T-helper 2 cell (primary cell): ENCODE measurements at regions not wholly inside any gene's neighbourhood (a gene's known extent, or its start where the extent isn't known, plus 50 kb on each side); places are given as distances from the start of the nearest gene placed in this dataset.

Source experiments
- DNase-seq, 5 experiments: peaks; one replicate each; pipeline versions ENCODE4 v3.0.0 to v3.0.0-alpha.2; 2012 to 2022

DNA sequence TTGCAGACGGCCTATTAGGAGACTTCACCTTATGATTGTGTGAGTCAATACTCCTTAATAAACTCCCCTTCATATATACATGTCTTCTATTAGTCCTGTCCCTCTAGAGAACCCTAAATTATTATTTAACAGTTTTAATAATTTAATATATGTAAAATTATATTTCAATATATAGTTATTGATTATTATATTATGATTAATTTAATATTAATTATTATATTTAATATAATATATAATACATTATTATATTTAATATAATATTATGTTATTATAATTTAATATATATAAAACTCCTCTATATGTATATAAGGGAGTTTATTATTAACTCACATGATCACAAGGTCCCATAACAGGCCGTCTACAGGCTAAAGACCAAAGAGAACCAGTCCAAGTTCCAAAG, 533.2 kb downstream of the ARAP2 start:
- no peak for DNase-seq

DNA sequence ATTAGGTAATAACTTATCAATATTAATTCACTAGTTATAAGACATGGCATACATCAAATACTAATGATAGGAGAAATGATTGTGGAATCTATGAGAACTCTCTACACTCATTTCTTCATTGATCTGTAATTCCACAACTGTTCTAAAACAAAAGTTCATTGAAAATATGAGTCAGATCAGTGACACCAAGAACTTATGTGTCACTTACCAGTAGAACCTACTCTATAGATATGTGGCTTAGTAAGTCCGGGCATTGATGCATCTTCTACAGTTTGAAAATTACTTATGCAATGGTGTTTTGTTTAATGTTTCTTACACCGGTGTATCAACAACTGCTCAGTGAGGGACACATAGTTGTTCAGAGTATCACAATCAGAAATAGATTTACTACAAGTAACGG, 520.3 kb downstream of the ARAP2 start:
- DNase-seq = no peak

DNA sequence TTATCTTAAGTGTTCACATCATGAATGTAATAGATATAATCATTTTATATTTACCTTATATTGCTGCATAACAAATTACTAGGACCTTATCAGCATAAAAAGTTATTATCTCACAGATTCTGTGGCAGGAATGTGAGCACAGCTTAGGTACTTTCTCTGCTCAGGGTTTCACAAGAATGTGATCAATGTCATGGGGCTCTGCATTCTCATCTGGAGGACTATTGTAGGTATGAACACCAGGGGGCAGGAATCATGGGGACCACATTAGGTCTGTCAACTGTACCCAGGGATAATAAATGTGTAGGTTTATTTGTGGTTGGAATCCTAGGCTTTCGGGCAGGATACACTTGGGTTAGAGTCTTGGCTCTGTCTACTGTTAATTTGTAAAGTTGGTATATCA, 519.2 kb downstream of the ARAP2 start:
- peak in 1 of 5 experiments; percentile 8 for DNase-seq

DNA sequence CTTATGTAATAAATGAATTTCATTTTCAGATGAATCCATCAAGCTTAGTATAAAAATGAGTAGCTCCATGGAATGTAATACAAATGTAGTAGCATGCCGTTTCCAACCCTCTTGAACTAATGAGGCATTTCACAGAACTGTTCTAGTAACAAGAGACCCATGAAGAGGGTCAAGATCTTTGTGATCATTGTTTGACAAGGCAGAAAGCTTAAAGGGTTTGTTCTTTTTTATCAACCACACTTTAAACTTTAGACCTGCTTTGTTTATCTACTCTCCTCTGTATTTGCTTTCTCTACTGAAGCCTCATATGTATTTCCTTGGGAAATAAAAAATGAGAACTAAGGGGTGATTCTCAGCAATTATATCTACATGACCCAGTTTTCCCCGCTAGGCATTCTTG, 513.9 kb downstream of the ARAP2 start:
- no peak for DNase-seq

DNA sequence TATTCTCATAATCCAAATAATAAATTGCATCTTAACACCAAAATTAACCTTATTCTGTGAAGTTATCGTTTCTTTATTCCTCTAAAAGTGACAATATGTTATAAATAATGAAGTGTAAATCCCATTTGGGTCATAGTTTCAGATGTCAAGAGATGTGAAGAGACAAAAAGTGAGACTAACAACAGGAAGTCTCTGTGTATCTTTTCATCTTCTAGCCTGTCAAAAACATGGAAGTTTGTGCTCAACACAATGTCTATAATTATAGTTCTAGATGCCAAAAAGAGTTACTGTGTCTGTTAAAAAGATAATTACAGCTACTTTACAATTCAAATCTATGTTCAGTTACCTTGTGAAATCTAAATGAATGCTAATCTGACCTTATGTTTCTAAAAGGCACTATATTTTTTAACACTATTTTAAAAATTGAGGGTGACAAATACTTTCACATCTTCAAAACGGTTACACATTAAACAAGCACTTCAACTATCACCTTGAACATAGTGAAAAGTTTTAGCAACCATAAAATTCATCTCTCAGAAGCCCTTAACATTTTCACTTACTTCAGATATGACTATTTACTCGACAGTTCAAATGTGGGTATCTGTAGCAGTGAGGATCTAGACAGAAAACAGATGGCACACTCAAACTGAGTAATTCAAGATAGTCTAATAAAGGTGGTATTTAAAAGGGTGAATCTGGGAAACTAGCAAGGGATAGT, 509.8 kb downstream of the ARAP2 start:
- no peak for DNase-seq

DNA sequence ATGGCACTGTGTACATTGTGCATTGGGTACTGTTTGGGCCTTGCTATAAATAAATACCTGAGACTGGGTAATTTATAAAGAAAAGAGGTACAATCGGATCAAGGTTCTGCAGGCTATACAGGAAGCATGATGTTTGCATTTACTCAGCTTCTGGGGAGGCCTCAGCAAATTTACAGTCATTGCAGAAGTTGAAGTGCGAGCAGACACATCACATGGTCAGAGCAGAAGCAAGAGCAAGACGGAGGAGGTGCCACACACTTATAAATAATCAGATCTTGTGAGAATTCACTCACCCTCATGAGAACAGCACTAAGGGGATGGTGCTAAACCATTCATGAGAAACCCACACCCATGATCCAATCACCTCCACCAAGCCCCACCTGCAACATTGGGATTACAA, 505.0 kb downstream of the ARAP2 start:
- peak in 1 of 5 experiments; percentile 23 for DNase-seq

DNA sequence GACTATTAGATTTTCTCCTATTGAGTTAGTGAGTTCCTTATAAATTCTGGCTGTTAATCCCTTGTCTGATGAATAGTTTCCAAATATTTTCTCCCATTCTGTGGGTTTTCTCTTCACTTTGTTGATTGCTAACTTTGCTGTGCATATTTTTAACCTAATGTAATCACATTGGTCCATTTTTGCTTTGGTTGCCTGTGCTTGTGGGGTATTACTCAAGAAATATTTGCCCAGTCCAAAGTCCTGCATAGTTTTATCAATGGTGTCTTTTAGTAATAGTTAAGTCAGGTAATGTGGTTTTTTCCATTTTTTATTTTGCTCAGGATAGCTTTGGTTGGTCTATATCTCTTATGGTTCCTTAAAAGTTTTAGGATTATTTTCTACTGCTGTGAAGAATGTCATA, 490.3 kb downstream of the ARAP2 start:
- DNase-seq = no peak

DNA sequence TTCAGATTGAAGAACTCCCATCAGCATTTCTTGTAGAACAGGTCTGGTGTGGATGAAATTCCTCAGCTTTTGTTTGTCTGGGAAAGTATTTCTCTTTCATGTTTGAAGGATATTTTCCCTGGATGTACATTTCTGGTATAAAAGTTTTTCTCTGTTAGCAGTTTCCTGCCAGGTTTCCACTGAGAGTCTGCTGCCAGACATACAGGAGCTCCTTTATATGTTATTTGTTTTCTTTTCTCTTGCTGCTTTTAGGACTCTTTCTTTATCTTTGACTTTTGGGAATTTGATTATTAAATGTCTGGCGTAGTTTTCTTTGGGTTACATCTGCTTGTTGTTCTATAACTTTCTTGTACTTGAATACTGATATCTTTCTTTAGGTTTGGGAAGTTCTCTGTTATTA, 486.5 kb downstream of the ARAP2 start:
- DNase-seq = no peak

DNA sequence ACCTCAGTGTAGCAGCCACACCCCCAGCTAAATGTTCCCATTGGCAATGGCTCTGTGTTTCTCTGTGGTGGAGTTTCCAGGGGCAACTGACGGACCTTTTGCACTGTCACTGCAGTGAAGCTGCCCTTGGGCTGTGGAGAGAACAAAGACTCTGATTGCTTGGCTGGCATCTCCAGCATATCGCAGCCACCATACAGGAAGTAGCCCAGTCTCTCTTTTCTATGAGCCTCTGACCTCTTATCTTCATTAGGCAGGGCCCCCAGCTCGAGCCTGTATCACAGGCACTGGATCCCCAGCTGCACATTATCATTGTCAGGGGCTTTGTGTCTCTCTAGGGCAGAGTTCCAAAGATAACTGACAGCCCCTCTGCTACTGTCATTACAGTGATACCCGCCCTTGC, 483.5 kb downstream of the ARAP2 start:
- DNase-seq = no peak

DNA sequence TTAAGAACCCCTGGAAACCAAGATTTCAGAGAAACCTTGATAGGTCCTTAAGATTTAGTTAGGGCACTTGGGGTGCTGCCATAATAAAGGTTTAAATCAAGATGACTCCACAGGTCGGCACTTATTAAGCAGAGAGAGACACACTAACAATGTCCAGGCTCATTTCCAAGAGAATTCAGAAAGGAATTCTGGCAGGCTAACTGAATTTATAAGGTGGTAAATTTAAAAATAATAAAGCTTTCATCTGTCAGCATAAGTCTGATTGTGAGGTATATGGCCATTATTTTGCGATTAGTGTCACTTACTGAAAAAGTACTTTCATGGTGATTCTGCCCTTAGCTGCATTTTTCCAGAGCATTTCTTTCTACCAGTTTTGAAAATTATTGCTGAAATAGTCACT, 472.7 kb downstream of the ARAP2 start:
- DNase-seq = no peak

DNA sequence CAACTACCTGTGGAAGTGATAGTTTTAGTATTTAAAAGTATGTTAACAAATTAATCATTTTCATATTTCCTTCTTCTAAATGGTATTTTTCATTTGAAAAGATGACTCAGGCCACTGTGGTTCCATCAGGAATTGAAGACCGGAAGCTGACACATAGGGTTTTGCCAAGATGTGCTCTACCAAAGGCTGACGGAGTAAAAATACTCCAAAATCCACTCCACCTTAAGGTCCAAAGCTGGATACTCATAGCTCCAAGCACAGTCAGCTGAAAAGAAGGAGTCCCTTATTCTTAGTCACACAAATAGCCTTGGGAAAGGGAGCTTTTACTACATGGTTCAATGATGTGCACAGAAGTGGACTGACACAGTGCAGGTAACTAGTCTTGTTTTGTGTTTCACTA, 472.0 kb downstream of the ARAP2 start:
- no peak for DNase-seq

DNA sequence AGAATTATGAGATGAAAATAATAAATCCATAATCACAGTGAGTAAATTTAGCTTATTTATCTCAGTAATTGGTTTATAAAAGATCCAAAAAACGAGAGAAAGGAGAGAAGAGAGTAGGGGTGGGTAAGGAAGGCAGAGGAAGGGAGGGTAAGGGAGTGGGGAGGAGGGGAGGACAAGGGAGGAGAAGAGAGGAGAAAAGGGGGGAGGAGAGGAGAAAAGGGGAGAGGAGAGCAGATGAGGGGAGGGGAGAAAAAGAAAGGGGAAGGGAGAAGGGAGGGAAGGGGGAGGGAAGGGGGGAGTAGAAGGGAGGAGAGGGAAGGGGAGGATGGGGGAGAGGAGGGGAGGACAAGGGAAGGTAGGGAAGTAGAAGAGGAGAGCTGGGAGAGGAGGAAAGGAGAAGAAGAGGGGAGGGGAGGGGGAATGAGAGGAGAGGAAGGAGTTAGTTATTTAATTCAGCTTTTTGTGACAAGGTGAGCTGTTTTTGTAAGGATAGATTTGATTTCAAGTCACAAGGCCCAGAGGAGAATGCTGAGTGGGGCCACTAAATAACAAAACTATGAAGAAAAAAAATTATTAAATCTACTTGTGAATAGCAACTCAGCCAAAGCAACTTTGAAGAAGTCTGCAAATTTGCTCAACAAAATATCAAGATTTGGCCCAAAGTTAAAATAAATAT, 454.3 kb downstream of the ARAP2 start:
- no peak for DNase-seq

DNA sequence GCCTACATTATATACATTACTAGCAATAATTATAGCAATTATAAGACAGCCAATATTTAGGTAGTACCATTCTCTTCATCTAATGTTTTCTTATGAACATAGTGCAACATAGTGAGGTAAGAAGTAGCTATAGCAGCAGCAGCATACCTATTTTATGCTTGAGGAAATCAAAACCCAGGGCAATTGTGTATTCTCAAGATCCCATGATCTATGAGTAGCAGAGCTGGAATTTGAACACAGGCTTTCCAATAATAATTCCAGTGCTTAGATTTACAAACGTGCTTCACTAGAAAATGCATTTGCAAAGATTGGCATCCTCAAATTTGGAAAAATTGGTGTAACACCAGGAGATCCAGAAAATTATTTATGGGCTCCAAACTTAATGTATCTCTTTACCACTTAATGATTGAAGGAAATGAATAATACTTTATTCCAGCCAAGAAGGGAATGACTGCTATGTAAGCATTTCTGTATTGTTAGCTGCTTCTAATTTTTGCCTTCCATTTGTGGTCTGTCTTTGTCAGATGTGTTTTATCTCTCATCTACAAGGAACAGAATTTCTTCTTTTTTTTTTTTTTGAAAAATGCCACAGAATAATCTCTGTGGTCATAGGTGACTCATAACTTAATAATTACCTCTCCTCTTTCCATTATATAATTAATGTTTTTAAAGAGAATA, 451.1 kb downstream of the ARAP2 start:
- no peak for DNase-seq

DNA sequence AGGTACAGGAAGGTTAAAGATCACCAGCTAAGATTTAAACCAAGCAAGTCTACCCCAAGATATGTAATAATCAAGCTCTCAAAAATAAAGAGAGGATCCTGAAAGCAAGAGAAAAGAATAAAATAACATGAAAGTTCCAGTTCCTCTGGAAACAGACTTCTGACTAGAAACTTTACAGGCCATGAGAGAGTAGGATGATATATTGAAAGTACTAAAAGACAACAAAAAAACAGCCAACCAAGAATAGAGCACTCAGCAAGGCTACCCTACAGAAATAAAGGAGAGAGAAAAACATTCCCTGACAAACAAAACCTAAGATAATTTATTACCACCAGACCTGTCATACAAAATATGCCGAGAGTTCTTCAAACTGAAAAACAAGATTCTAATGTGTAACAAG, 450.5 kb downstream of the ARAP2 start:
- DNase-seq = no peak

DNA sequence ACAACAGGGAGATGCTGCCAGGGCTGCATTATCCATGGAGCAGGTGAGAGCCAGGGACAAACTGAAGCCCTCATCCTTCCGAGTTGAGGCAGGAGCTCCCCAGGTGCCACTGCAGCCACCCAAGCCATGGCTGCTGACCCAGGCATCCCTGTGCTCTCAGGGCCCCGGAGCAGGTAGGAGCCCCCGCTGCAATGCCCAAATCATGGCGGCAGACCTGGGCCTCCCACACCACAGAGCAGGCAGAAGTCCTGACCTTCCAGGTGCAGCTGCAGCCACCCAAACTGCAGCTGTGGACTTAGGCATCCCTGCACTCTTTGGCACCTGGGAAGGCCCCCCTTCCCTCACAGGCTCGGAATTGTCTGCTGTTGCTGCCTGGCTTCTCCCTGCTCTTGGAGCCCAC, 443.6 kb downstream of the ARAP2 start:
- no peak for DNase-seq

DNA sequence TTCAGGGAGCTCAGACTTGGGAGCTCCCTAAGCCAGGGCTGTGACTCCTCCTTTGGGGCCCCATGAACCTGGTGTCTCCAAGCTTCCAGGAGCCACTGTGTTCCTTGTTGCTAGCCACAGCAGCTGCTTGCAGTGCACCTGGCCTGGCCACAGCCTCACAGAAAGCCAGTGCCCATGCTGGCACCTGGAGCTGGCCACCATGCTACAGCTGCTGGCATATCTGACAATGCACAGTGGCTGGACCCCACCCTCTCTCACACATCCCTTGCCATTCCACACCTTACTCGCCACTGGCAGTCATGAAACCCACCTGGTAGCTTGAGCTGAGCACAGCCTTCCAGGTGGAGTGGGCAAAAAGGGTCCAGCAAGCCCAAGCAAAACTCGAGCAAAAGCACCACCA, 441.7 kb downstream of the ARAP2 start:
- no peak for DNase-seq

DNA sequence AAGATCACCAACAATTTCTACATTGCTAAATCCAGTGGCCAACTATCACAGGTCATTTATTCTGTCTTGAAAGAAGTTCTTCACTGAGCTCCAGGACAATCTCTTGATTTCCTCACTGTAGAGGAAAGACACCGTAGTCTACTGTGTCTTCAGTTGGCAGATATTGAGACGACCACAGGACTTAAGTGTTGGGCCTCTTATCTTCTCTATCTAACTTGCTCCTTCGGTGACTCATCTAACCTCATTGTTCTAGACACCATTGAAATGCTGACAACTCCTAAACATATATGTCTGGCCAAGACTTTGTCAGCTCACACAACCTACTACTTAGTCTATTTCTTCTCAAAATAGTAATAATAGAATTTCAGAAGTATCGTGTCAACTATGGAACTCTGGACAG, 425.8 kb downstream of the ARAP2 start:
- peak in 1 of 5 experiments; percentile 32 for DNase-seq

DNA sequence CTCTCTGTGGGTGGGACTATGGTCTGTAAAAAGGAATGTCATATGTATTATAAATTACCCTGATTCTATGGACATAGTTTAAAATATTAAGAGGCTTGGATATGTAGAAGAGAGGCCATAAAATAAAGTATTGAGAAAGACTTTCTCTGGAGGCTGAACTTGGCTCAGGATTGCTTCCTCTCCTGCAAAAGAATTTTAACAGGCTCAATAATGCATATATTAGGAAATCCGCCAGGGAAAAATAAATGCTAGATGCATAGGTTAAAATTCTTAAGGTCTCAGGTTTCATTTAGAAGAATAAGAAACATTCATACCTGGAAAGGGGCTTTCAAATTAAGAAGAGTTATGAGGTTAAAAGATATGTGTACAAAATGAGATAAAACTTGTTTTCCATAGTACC, 424.3 kb downstream of the ARAP2 start:
- DNase-seq = no peak

DNA sequence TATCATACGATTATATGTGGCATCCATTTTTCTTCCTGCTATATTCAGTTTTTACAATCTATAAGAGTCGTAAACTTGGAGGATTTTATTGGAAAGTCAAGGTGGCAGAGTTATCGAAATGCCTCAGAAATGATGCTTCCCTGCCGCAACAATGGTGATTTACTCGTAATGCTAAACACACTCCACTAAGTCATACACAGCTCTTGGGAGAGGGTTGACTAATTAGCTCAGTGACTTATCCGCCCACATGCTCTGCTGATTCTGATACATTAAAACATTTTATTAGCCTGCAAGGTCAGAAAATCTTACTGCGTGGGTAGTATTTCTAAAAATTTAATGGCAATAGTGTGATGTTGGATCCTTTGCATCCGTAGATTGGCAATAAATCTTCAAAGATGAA, 420.1 kb downstream of the ARAP2 start:
- DNase-seq = no peak

DNA sequence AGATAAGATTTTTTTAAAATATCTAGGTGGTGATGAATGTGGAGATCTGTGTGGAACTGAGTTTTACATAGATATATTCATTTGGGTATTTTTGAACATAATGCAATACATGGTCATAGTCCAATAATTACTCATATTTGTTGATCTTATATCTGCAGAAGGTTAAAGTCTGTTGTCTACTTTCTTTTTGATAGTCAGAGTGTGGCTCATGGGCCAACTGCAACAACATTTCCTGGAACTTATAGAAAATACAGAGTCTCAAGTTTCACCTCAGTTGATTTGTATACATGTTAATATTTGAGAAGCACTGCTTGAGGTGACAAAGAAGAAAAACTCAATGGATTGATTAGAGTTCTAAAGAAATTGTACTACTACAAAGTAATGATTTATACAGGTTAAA, 408.4 kb downstream of the ARAP2 start:
- peak in 1 of 5 experiments; percentile 6 for DNase-seq

DNA sequence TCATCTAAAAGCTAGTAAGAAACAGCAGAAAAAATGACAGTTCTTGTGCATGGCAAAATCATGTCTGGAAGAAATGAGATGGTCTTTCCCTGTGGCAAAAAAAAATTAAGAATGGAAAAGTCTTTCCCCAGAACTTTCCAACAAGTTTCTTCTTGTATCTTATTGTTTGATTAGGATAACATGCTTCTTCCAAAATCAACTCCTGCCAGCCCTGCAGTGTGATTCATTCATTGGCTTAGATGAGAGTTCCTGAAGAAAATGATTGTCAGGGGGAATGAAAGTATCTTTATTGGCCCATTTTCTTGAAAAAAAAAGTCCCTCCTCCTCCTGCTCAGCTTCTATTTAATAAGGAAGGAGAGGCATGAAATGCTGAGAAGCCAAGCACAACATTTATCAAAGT, 407.7 kb downstream of the ARAP2 start:
- no peak for DNase-seq

DNA sequence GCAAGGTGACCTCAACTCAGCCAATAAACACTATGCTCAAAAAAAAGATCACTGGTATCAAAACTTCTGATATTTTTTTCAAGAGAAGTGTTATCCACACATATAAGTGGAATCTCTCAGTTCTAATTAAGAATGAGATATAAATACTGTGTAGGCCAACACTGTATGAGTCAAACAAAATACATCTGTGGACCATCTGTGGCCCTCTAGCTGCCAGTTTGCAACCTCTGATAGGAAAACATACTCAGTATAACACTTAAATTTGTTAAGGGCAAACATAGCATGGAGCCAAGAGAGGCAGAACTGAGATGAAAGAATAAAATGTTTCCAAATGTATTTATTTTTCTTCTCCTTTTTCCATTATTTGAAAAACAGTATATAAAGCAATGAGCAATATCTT, 377.3 kb downstream of the ARAP2 start:
- DNase-seq = no peak

DNA sequence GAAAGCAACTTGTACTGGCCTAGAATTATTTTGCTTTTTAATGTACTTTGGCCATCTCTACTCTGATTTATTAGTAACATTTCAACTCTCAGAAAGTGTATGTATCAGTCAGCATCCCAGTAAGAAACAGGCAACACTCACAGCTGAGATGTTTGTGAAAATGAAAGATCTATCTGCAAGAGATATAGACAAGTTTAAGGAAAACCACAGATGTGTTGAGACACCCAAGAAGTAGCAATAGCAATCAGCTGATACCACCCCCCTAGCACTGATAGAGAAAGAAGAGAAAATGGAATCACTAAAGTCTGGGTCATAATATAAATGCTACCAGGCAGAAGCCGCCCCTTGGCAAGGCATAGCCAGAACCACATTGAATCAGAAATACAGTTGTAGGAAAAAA, 372.0 kb downstream of the ARAP2 start:
- DNase-seq = no peak

DNA sequence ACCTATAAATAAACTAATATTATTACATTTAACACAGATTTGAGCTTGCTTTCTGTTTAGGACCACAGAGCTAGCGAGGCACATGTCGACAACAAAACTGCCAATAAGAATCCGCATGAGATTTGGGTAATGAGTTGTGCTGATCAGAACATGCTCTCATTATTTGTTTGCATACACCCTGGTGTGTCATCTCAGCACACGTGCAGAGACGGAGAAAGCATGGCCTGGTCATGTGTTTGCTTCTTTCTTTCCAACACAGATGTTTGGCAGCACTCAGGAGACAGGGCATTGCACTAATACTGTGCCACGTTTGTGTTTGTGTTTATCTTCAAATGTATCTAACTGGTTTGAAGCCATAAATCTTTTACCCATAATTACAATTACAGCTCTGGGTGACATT, 364.8 kb downstream of the ARAP2 start:
- DNase-seq = no peak
